NB4 (cell line): ENCODE measurements at regions not wholly inside any gene's neighbourhood (a gene's known extent, or its start where the extent isn't known, plus 50 kb on each side); places are given as distances from the start of the nearest gene placed in this dataset.
A peak's percentile ranks its signal among the peaks of the same experiment; 100 is the strongest.
"Not testable (repeated sequence)": the region's sequence is repeated elsewhere in the genome, so short reads cannot be mapped to it uniquely, and the experiment has no call there.

Experiments
- DNase-seq: peaks from one replicate; pipeline ENCODE4 v3.0.0; 2010; ENCODE audit warnings: low read depth
- H3K4me3 ChIP-seq: one replicate; pipeline ENCODE4 v1.5.1; 2011; ENCODE audit warnings: mild to moderate bottlenecking, low read depth, low read length, moderate library complexity
- CTCF ChIP-seq: IDR thresholded peaks from one replicate; pipeline ENCODE4 v1.5.1; 2012; ENCODE audit warnings: low read depth, low read length
- MAX ChIP-seq: IDR thresholded peaks from 2 replicates; pipeline ENCODE4 v1.6.1; 2011; ENCODE audit warnings: low read depth, low read length
- MYC ChIP-seq: IDR thresholded peaks from 2 replicates; pipeline ENCODE4 v1.6.1; 2011; ENCODE audit warnings: low read depth, low read length
- POLR2A ChIP-seq: IDR thresholded peaks from 2 replicates; pipeline ENCODE4 v1.6.1; 2011; ENCODE audit warnings: mild to moderate bottlenecking; ENCODE audit not compliant: insufficient read length; ENCODE audit errors: extremely low read depth

DNA sequence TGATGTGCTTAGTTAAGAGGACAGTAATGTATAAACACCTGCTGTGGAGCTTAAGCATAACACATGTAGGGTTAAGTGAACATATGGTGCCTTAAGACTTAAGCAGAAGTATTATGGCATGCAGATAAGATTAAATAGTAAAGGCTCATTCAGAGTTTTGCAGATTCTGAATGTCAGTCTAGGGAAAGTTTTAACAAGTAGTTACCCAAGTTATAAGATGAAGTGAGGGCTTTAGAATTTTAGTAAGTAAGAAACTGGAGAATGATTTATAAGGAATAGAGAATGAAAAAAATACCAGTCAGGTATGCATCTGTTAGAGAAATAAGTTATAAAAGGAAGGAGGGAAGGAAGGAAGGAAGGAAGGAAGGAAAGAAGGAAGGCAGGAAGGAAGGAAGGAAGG lies 902.1 kb downstream of the TRAM1L1 start:
- TF ChIP-seq MAX, result no peak
- no peak for DNase-seq
- H3K4me3 ChIP-seq, result no peak overlapping the region

- DNase-seq, result peak; percentile 14
- H3K4me3 ChIP-seq, result no peak overlapping the region
- no peak for TF ChIP-seq MAX
- TF ChIP-seq CTCF, result no peak
- TF ChIP-seq POLR2A, result no peak
- TF ChIP-seq MYC, result no peak
Measured at GRCh38 chr4:116180157-116180601, 905.2 kb downstream of the TRAM1L1 start.

DNA sequence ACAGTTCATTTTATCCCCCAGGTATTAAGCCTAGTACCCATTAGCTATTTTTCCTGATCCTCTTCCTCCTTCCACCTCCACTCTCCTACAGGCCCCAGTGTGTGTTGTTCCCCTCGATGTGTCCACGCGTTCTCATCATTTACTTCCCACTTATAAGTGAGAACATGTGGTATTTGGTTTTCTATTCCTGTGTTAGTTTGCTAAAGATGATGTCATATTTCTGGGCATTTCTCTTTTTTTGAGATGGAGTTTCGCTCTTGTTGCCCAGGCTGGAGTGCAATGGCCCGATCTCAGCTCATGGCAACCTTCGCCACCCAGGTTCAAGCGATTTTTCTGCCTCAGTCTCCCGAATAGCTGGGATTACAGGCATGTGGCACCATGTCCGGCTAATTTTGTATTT lies 934.0 kb downstream of the TRAM1L1 start:
- not testable (repeated sequence) for H3K4me3 ChIP-seq

GRCh38 chr4:116150152-116150551 lies 935.2 kb downstream of the TRAM1L1 start:
- H3K4me3 ChIP-seq, result no peak overlapping the region
- TF ChIP-seq MAX, result no peak
- no peak for TF ChIP-seq MYC
- TF ChIP-seq CTCF, result no peak
- TF ChIP-seq POLR2A, result no peak
- no peak for DNase-seq

More for the DNA sequence above, 934.0 kb downstream of the TRAM1L1 start:
- not testable (repeated sequence) for DNase-seq

DNA sequence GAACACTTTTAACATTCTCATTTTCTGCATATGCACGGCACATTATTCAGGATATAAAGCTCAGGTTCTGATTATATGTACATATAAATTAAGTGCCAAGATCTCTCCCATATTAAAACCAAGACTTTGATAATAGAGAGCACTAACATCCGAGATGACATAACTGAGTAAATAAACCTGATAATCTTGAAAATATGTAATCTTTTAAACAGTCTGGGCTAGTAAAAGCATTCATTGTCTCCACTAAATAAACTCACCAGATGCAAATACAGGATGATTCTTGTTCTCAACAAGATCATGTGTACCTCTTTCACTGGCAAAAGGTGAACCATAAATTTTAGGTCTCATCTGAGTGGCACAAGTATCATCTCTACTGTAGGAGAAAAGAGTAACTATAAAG lies 942.2 kb downstream of the TRAM1L1 start:
- no peak overlapping the region for H3K4me3 ChIP-seq
- DNase-seq, result no peak
- TF ChIP-seq CTCF (no peak), MYC (no peak), MAX (no peak), POLR2A (no peak)

- no peak for DNase-seq
- TF ChIP-seq POLR2A (no peak), CTCF (no peak), MAX (no peak), MYC (no peak)
- H3K4me3 ChIP-seq, result no peak overlapping the region
Measured at GRCh38 chr4:116132946-116133345, 952.4 kb downstream of the TRAM1L1 start.

DNA sequence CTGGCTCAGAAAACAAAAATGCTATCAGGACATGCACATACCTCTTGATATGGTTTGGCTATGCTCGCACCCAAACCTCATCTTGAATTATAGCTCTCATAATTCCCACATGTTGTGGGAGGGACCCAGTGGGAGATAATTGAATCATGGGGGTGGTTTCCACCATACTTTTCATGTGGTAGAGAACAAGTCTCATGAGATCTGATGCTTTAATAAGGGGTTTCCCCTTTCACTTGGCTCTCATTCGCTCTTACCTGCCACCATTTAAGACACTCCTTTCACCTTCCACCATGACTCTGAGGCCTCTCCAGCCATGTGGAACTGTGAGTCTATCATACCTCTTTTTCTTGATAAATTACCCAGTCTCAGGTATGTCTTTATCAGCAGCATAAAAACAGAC lies 958.6 kb downstream of the TRAM1L1 start:
- no peak overlapping the region for H3K4me3 ChIP-seq
- no peak for DNase-seq
- TF ChIP-seq POLR2A (no peak), CTCF (no peak), MAX (no peak), MYC (no peak)
